Cerebellar cortex (tissue), 1 donor: ENCODE measurements at regions not wholly inside any gene's neighbourhood (a gene's known extent, or its start where the extent isn't known, plus 50 kb on each side); places are given as distances from the start of the nearest gene placed in this dataset.
"Not testable (repeated sequence)": the region's sequence is repeated elsewhere in the genome, so short reads cannot be mapped to it uniquely, and the experiment has no call there.

Source experiments
- DNase-seq: peaks from one replicate; pipeline ENCODE4 v3.0.0-alpha.2; 2015; ENCODE audit warnings: low spot score

DNA sequence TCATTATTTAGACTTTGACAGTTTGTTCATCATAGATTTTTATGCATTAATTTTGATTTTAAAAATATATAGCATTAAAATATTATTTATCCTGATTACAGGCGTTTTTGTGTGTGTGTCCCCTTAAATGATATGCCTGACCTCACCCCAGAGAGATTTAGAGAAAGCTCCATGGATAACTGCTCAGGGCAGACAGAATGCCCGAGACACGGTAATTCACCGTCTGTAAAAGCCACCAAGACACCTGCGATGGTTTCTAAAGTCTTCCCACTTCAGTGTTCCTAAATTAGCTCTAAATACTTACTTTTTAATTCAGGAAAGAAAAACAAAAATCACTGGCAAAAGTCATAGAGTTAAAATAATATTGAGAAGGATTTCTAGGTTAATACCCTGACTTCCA lies 350.6 kb upstream of the RUNX1 start:
- no peak for DNase-seq

DNA sequence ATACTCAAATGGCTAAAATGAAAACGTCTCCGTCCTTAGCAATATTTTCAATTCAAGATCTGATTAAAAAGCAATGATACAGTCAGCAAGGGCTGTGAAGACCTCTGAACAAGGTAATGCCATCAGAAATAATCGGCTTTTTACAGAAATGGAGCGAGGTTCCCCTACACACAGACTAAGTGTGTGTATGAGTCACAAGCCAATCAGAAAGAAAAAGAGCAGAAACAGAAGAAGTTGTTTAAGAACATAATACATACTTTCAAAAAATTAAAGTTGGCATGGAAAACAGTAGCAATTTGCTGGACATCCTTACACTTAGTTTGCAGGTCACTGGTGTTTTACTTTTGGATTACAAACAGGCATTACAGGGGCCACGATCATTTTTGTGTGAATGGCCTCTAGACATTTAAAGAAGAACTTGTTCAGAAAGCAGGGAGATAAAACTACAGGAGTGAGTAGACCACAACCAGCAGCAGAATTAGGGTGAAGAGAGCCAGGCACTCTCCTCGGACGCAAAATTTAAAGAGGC lies 350.0 kb upstream of the RUNX1 start:
- DNase-seq: no peak

DNA sequence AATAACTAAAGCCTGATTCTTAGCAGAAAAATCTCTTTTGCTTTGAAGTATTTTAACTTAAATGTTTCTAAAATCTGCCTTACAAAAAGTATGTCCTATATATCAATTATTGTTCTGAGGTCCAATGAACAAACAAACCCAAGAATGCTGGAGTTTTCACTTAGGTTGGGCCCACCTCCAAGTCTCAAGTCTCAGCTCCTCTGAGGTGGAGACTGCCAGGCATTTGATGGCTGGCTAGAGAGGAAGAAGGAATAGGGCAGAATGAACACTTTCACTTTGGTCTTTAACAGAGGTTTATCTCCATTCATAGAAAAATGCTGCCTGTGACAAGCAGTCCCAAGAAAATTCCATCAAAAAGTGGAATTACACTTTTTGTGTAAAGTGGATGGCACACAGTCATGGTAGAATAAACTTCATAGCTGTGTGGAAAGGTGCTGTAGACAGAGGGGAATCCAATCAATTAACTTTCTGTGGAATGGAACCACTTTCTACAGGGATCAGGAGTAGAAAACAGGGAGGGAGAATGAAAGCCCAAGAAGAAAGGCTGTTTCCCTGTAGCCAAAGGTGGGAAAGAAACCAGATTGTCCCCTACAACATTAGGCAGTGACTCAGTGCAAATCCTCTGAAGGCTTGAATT lies 349.4 kb upstream of the RUNX1 start:
- DNase-seq: no peak

DNA sequence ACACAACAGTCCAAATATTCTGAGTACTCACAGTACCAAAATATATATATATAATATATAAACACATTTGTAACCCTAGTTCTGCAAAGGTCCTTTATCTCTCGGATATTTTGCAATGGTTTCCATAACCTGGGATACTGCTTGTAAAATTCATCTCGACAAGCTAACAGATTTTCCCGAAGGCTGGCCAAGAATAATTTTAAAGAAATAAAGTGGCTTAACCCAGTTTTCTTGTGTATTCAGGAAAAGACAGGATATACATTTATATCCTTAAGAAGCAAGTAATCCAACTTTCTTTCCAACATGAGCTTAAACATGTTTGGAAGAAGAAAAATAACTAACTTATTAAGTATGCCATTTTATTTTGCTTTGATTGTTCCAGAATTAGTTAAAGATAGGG lies 348.7 kb upstream of the RUNX1 start:
- no peak for DNase-seq

- no peak for DNase-seq
Observed at GRCh38 chr21:35396655-35397054, 347.6 kb upstream of the RUNX1 start.

DNA sequence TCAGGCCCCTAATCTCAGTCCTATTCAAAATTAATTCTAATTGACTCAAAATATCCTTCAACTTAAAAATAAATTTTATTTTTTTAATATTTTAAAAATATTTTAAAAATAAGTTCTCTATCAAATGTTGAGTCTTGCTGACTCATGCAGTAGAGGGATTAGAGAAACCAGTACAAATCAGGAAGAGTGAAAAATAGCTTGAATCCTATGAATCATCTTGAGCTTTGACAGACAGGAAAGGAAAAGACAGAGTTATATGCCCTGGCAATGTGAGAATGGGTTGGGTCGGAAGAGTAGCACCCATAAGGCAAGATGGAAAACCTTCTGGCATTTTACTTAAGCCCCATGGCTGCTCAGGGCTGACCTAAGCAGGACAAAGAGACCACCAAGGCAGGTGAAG lies 346.6 kb upstream of the RUNX1 start:
- DNase-seq: no peak

- DNase-seq: no peak
Observed at GRCh38 chr21:35394634-35395369, 345.7 kb upstream of the RUNX1 start.

- no peak for DNase-seq
Observed at GRCh38 chr21:35394049-35394448, 344.9 kb upstream of the RUNX1 start.

GRCh38 chr21:35390013-35390776 lies 341.1 kb upstream of the RUNX1 start:
- DNase-seq: peak; percentile 92

- DNase-seq: no peak
Observed at GRCh38 chr21:35386491-35387079, 337.5 kb upstream of the RUNX1 start.

- DNase-seq: no peak
Observed at GRCh38 chr21:35384375-35384774, 335.3 kb upstream of the RUNX1 start.

DNA sequence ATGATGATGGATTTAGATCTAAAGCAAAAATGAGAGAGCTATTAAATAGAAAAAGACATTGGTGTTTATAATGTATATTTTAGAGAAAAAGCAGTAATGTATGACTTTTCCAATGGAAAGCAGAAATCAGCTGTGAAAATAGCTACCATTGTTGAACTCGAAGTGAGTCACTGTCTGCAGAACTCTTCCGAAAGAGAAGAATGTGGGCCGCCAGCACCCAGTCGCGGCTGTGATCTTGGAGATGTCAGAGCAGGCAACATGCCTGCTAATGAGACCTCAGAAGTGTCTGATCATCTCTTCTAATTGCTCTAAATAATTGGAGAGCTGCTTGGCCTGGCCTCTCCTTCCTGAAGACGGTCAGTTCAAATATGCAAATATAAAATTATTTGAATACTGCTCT lies 333.6 kb upstream of the RUNX1 start:
- no peak for DNase-seq

GRCh38 chr21:35381743-35382310 lies 332.7 kb upstream of the RUNX1 start:
- no peak for DNase-seq

DNA sequence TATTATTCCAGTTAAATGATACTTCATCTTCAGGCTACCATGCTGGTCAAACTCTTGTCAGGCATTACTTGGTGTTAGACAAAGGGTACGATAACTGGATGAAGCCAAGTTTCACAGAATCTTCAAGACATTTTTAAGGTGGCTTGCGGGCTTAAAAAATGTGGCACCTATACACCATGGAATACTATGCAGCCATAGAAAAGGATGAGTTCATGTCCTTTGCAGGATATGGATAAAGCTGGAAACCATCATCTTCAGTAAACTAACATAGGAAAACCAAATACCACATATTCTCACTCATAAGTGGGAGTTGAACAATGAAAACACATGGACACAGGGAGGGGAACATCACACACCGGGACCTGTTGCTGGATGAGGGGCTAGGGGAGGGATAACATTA lies 331.2 kb upstream of the RUNX1 start:
- DNase-seq: not testable (repeated sequence)

- DNase-seq: no peak
Observed at GRCh38 chr21:35378881-35379280, 329.8 kb upstream of the RUNX1 start.

- no peak for DNase-seq
Observed at GRCh38 chr21:35377505-35378090, 328.5 kb upstream of the RUNX1 start.

DNA sequence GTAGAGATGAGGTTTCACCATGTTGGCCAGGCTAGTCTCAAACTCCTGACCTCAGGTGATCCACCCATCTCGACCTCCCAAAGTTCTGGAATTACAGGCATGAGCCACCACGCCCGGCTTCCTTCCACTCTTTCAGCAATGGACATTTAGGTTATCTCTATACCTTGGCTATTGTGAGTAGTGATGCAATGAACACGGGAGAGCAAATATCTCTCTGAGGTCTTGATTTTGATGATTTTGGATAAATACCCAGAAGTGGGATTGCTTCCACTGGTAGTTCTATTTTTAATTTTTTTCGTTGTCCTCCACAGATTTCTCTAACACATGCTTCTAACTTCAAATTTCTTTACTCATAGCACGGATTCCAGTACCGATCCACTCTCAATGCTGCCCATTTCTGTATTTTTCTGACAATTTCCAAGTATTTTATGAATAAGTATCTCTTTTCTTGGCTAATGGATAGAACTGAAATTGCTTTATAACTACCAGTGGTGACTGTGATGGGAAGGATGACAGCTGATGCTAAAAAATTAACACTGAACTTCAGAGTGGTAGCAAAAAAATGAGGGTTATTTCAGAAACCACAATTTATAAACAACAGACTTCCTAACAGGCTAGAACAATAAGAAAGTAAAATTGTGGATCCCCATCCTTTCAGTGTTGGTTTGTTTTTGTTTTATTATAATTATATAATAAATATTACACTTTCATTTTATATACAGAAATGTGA lies 327.5 kb upstream of the RUNX1 start:
- no peak for DNase-seq

DNA sequence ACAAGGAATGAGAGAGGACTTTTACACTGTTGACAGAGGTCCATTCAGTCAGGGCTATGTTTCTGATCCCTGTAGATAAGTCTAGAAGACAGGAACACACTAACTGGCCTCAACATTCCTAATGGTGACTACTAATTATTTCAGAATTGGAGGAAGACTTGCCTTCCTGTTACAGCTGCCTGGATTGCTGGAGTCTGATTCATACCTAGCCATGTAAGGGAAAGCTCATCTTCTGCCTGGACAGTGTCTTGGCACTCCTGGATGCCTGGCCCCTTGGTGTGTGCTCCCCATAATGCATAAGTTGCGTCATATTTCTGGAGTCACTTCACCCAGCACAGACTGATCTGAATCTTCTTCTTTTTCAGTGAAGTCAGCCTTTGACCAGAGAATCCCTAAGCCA lies 326.0 kb upstream of the RUNX1 start:
- no peak for DNase-seq

DNA sequence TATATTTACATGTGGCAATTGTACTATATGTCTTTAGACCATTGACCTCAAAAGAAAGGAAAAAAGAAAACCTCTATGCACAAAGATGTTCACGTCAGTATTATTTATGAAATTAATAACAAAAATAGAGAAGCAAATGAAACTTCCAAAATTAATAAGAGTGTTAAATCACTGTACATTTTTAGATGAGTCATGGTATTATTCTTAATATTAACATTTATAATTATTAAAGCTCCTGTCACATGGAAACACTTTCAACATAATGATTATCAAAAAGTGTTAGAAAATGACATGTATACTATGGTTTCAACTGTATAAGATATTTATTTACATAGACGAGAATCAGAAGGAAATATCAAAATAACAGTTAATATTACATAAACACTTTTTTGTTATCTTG lies 324.9 kb upstream of the RUNX1 start:
- DNase-seq: no peak

DNA sequence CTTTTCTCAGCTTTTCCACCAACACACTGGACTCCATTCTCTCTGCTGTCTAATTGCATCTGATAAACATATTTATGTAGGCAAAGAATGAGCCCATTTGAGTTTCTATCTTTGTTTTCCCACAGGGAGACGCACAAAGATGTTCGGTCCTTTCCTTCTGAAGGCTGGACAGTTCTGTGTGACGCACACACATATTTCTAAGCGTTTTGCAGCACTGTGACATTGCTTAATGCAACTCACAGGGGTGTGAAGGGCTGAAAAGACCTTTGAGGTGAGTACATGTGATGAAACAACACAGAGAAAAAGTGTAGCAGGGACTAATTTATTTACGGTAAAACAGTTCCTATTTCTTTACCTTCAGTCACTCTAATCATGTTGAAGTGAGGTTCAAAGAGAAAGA lies 323.1 kb upstream of the RUNX1 start:
- no peak for DNase-seq

- no peak for DNase-seq
Observed at GRCh38 chr21:35370671-35371070, 321.6 kb upstream of the RUNX1 start.
